ENCODE measurements at regions not wholly inside any gene's neighbourhood (a gene's known extent, or its start where the extent isn't known, plus 50 kb on each side); places are given as distances from the start of the nearest gene placed in this dataset.

GRCh38 chr6:102562713-102563112 lies 1169.2 kb downstream of the GRIK2 start:
- Histone ChIP-seq H3K56ac (replicated peaks; ENCODE audit: insufficient read length, low read depth, low read length) (no peak overlapping the region), H2BK120ac (replicated peaks; ENCODE audit: low read depth, low read length) (no peak overlapping the region), H3K18ac (ENCODE audit: extremely low read depth, low read length) (no peak overlapping the region), H3K4ac (replicated peaks; ENCODE audit: insufficient read length, low read depth, low read length) (no peak overlapping the region), H3K4me1 (replicated peaks in 1 of 4; ENCODE audit: control insufficient read depth in 3 of 4, insufficient read depth in 4 of 4, low read length in 3 of 4) (peaks cover 0 to 4% (median 0%) of the 10 kb centered on the region in 4 experiments; a peak in 1 of 7 replicates), H2BK5ac (ENCODE audit: low read depth, low read length) (no peak overlapping the region), H2AK5ac (ENCODE audit: low read depth, low read length) (no peak overlapping the region), H2AFZ (ENCODE audit: low read length) (no peak overlapping the region), H3K4me2 (ENCODE audit: insufficient read depth in 1 of 2, low read depth in 2 of 2, low read length in 2 of 2) (no peak overlapping the region), H3K79me1 (ENCODE audit: low read depth, low read length) (no peaks in the 10 kb centered on the region), H3K14ac (ENCODE audit: insufficient read length) (no peak overlapping the region), H3K4me3 (ENCODE audit: extremely low read depth in 1 of 4, insufficient read depth in 2 of 4, low read depth in 3 of 4, low read length in 4 of 4) (no peak overlapping the region), H3K23ac (ENCODE audit: insufficient read length) (no peak overlapping the region), H2BK20ac (ENCODE audit: low read length) (no peak overlapping the region), H2BK15ac (ENCODE audit: low read length) (no peak overlapping the region), H4K20me1 (replicated peaks in 1 of 2; ENCODE audit: control insufficient read depth in 1 of 2, insufficient read depth in 2 of 2, low read length in 2 of 2) (no peaks in the 10 kb centered on the region), H3K36me3 (ENCODE audit: control insufficient read depth in 2 of 4, insufficient read depth in 4 of 4, low read length in 3 of 4) (no peaks in the 10 kb centered on the region), H4K91ac (replicated peaks; ENCODE audit: insufficient read length, low read length) (no peak overlapping the region), H4K5ac (ENCODE audit: insufficient read length, low read depth, low read length) (no peak overlapping the region), H3K27ac (ENCODE audit: low read depth, low read length) (no peak overlapping the region), H3K9me3 (ENCODE audit: insufficient read depth in 2 of 2, low read depth in 1 of 2, low read length in 1 of 2) (no peaks in the 10 kb centered on the region), H3K23me2 (ENCODE audit: low read depth, low read length) (no peaks in the 10 kb centered on the region), H3K9ac (replicated peaks in 1 of 4; ENCODE audit: extremely low read depth in 1 of 4, low read depth in 3 of 4, low read length in 3 of 4) (no peak overlapping the region), H4K8ac (ENCODE audit: extremely low read depth, insufficient read depth, low read length) (no peak overlapping the region), H3K27me3 (replicated peaks in 1 of 4; ENCODE audit: control insufficient read depth in 3 of 4, extremely low read depth in 1 of 4, insufficient read depth in 3 of 4, low read length in 3 of 4) (no peaks in the 10 kb centered on the region), H3K79me2 (ENCODE audit: control insufficient read depth in 1 of 2, insufficient read depth in 2 of 2, low read length in 2 of 2) (no peaks in the 10 kb centered on the region), H2BK12ac (ENCODE audit: low read depth, low read length) (no peak overlapping the region)
- no peak for FAIRE-seq
- DNase-seq (ENCODE audit: low read depth in 1 of 2, low spot score in 2 of 2): no peak
- ChIA-PET CTCF (ENCODE audit: partially characterized antibody) (interaction anchor here (1.9 kb wide), 1 partner anchor 9 kb away, joined by 6 read pairs; no protein-coding TSS in a partner anchor), POLR2A (ENCODE audit: partially characterized antibody) (no interaction called here)
- WGBS, 2 experiments (ENCODE audit: extremely low coverage in 1 of 2, insufficient coverage in 1 of 2, insufficient read length in 1 of 2, insufficient replicate concordance in 2 of 2, low coverage in 1 of 2, low lambda C conversion rate in 2 of 2, missing lambda C conversion rate in 1 of 2): 64% methylated on average over 1 of the region's 1 CpG; no CpG with 5 or more reads in 1 of the 2 experiments
- no peak for TF ChIP-seq RAD21 (IDR thresholded peaks at IDR 0.05 in 1 of 2, conservative IDR thresholded peaks at IDR 0.05 in 1 of 2; ENCODE audit: low read depth in 2 of 2, low read length in 2 of 2)
- no peak for TF ChIP-seq MAX (IDR thresholded peaks at IDR 0.05)
- TF ChIP-seq SP1 (IDR thresholded peaks at IDR 0.05; ENCODE audit: low read depth, low read length): no peak
- no peak for TF ChIP-seq SRF (IDR thresholded peaks at IDR 0.05; ENCODE audit: low read depth, low read length)

All from H1 (cell line).